OCI-LY7 (cell line): ENCODE measurements at regions not wholly inside any gene's neighbourhood (a gene's known extent, or its start where the extent isn't known, plus 50 kb on each side); places are given as distances from the start of the nearest gene placed in this dataset.

ENCODE experiments used
- CTCF ChIP-seq: fragments of 200-600 bp; sonication (generic); conservative IDR thresholded peaks from 2 replicates; pipeline ENCODE4 v1.5.1; 2014; ENCODE audit warnings: mild to moderate bottlenecking, antibody characterized with exemption, low read length, moderate library complexity, mixed read lengths
- EZH2phosphoT487 ChIP-seq: fragments of 200-600 bp; sonication (generic); IDR thresholded peaks from 2 replicates; pipeline ENCODE4 v1.6.1; 2018; ENCODE audit warnings: low read depth, borderline replicate concordance, mild to moderate bottlenecking, mixed run types, antibody characterized with exemption, low read length, moderate library complexity, mixed read lengths

DNA sequence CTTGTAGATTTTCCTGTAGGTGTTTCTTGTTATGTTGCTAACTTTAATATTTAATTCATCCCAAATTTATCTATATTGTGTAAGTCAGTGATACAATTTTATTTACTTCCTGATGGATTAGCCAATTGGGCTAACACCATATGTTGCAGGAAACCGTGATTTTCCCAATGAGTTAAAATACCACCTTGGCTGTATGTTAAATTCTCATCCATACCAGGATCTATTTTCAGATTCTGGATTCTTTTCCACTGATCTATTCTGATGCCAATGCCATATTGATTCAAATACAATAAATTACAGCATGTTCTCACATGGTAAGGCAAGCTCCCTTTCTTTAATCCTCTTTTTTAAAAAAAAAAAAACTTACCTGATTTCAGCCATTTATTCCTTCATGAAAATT is 85.8 kb upstream of the DNAJC10 start:
- no peak for TF ChIP-seq CTCF
- TF ChIP-seq EZH2phosphoT487 = no peak
